ENCODE measurements at regions not wholly inside any gene's neighbourhood (a gene's known extent, or its start where the extent isn't known, plus 50 kb on each side); places are given as distances from the start of the nearest gene placed in this dataset.

GRCh38 chr3:124115956-124116355 lies 124.0 kb upstream of the ROPN1 start:
- 91 to 95% methylated on average over 1 of the region's 1 CpG for WGBS, 2 experiments
- Histone ChIP-seq H3K4me1 (ENCODE audit: control insufficient read depth, insufficient read depth, low read length) (no peaks in the 10 kb centered on the region), H3K27me3 (ENCODE audit: control insufficient read depth, insufficient read depth, low read length, poor library complexity, severe bottlenecking) (no peaks in the 10 kb centered on the region), H3K4me3 (ENCODE audit: insufficient read depth, low read depth, low read length) (no peak overlapping the region), H3K36me3 (ENCODE audit: control insufficient read depth, insufficient read depth, low read length) (no peaks in the 10 kb centered on the region), H3K9me3 (ENCODE audit: control insufficient read depth, low read length) (no peaks in the 10 kb centered on the region), H3K27ac (ENCODE audit: insufficient read depth, low read depth, low read length, poor library complexity, severe bottlenecking) (no peak overlapping the region)

GRCh38 chr3:124116906-124117305 lies 125.0 kb upstream of the ROPN1 start:
- Histone ChIP-seq H3K4me3 (ENCODE audit: insufficient read depth, low read depth, low read length) (no peak overlapping the region), H3K27ac (ENCODE audit: insufficient read depth, low read depth, low read length, poor library complexity, severe bottlenecking) (no peak overlapping the region), H3K27me3 (ENCODE audit: control insufficient read depth, insufficient read depth, low read length, poor library complexity, severe bottlenecking) (no peaks in the 10 kb centered on the region), H3K4me1 (ENCODE audit: control insufficient read depth, insufficient read depth, low read length) (no peaks in the 10 kb centered on the region), H3K36me3 (ENCODE audit: control insufficient read depth, insufficient read depth, low read length) (no peaks in the 10 kb centered on the region), H3K9me3 (ENCODE audit: control insufficient read depth, low read length) (no peaks in the 10 kb centered on the region)

GRCh38 chr3:124117486-124117885 lies 125.6 kb upstream of the ROPN1 start:
- no peak overlapping the region for H3K4me3 ChIP-seq (ENCODE audit: insufficient read depth, low read depth, low read length)
- H3K4me1 ChIP-seq (ENCODE audit: control insufficient read depth, insufficient read depth, low read length) = no peaks in the 10 kb centered on the region
- no peaks in the 10 kb centered on the region for H3K27me3 ChIP-seq (ENCODE audit: control insufficient read depth, insufficient read depth, low read length, poor library complexity, severe bottlenecking)
- no peaks in the 10 kb centered on the region for H3K36me3 ChIP-seq (ENCODE audit: control insufficient read depth, insufficient read depth, low read length)
- H3K9me3 ChIP-seq (ENCODE audit: control insufficient read depth, low read length) = no peaks in the 10 kb centered on the region
- WGBS, 2 experiments = 87 to 98% methylated on average over 3 of the region's 3 CpGs
- no peak overlapping the region for H3K27ac ChIP-seq (ENCODE audit: insufficient read depth, low read depth, low read length, poor library complexity, severe bottlenecking)

DNA sequence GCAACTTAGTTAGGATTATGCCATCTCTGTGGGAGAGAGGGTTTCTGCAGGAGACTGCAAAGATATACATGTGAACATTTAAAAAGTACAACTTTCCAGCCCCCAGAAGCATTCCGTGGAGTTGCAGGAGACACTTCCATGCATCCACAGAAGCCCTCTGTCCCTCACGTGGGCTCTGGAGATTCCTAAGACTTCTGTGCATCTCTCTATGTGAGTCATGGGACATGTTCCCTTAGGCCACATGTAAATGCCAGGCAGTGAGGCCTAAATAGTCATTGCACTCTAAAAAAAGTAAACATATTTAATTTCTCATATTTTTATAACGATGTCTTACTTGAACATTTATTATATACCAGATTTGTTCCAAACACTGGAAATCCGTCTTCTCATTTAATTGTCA lies 126.5 kb upstream of the ROPN1 start:
- H3K4me1 ChIP-seq (ENCODE audit: control insufficient read depth, insufficient read depth, low read length) = no peaks in the 10 kb centered on the region
- no peaks in the 10 kb centered on the region for H3K9me3 ChIP-seq (ENCODE audit: control insufficient read depth, low read length)
- H3K4me3 ChIP-seq (ENCODE audit: insufficient read depth, low read depth, low read length) = no peak overlapping the region
- H3K27ac ChIP-seq (ENCODE audit: insufficient read depth, low read depth, low read length, poor library complexity, severe bottlenecking) = no peak overlapping the region
- H3K27me3 ChIP-seq (ENCODE audit: control insufficient read depth, insufficient read depth, low read length, poor library complexity, severe bottlenecking) = no peaks in the 10 kb centered on the region
- no peaks in the 10 kb centered on the region for H3K36me3 ChIP-seq (ENCODE audit: control insufficient read depth, insufficient read depth, low read length)
- WGBS, 2 experiments = 93 to 96% methylated on average over 4 of the region's 4 CpGs

DNA sequence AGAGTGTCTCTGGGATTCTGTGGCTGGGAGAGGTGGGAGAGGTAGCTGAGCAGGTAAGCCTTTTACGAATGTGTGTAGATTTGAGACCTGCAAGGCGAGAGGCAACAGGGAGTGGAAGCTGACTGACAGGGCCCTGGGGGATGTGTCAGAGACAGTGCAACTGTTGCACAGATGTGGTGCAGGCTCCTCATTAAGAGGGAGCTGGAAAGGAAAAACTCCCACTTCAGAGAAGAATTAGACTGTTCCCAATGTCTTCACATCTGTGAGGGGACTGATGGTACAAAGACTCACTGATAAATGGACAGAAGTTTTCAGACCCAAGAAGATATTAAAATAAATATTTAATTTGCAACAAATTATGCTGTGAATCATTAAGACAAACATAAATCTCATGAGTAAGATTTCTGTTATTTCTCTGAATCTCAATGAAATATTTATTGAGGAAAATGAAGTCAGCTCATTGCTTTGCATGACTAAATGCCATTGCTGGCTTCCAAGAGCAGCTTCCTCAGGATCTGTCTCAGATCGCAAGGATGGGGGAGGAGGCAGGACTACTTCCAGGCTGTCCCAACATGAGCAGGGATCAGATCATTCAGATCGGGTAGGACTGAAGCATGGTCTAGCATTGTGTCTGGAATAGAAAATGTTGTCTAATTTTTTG lies 127.3 kb upstream of the ROPN1 start:
- Histone ChIP-seq H3K27me3 (ENCODE audit: control insufficient read depth, insufficient read depth, low read length, poor library complexity, severe bottlenecking) (no peaks in the 10 kb centered on the region), H3K9me3 (ENCODE audit: control insufficient read depth, low read length) (no peaks in the 10 kb centered on the region), H3K27ac (ENCODE audit: insufficient read depth, low read depth, low read length, poor library complexity, severe bottlenecking) (no peak overlapping the region), H3K4me1 (ENCODE audit: control insufficient read depth, insufficient read depth, low read length) (no peaks in the 10 kb centered on the region), H3K36me3 (ENCODE audit: control insufficient read depth, insufficient read depth, low read length) (no peaks in the 10 kb centered on the region), H3K4me3 (ENCODE audit: insufficient read depth, low read depth, low read length) (no peak overlapping the region)
- 90 to 92% methylated on average over 4 of the region's 4 CpGs for WGBS, 2 experiments

DNA sequence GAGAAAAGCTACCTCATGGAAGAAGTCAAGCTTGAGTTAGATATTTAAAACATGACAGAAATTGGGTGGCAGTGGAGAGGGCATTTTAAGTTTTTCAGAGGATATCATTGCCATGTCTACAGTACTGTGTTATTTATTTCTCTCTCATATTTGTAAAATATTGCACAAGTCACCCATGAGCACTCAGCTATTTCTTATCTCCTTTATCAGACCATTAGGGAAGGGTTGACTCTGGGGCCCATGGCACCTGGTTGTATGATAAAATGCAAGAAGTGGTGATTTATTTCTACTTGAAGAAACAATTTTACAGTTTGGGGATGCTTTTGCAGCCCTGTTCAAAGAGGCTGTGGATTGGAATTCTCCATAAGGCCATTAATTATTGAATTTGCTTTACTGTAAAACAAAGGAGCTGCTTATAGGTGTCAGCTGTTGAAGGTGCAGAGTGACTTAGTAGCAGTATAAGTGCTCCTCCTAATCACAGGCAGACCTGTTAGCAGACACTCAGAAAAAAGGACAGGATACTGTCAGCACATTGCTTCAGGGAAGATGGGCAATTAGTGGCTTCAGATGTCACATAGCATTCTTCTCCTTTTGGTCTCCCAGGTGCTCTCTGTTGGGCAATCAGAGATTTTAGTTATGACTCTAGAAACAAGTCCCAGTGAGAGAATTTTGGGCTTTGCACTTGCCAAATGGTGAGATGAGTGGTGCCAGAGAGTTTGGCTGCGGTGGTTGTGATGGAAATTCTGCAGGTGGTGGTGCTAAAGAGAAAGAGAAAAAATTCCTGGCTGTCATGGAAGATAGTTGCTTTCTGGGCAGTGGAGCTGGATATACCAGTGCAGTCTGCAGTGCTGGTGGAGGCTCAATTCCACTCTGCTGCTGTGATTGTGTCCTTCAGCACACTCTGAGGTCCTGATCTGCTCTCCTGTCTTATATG lies 129.7 kb upstream of the ROPN1 start:
- Histone ChIP-seq H3K4me1 (ENCODE audit: control insufficient read depth, insufficient read depth, low read length) (no peaks in the 10 kb centered on the region), H3K36me3 (ENCODE audit: control insufficient read depth, insufficient read depth, low read length) (no peaks in the 10 kb centered on the region), H3K27me3 (ENCODE audit: control insufficient read depth, insufficient read depth, low read length, poor library complexity, severe bottlenecking) (no peaks in the 10 kb centered on the region), H3K4me3 (ENCODE audit: insufficient read depth, low read depth, low read length) (no peak overlapping the region), H3K27ac (ENCODE audit: insufficient read depth, low read depth, low read length, poor library complexity, severe bottlenecking) (no peak overlapping the region), H3K9me3 (ENCODE audit: control insufficient read depth, low read length) (no peaks in the 10 kb centered on the region)
- WGBS, 2 experiments = 76 to 90% methylated on average over 1 of the region's 1 CpG

DNA sequence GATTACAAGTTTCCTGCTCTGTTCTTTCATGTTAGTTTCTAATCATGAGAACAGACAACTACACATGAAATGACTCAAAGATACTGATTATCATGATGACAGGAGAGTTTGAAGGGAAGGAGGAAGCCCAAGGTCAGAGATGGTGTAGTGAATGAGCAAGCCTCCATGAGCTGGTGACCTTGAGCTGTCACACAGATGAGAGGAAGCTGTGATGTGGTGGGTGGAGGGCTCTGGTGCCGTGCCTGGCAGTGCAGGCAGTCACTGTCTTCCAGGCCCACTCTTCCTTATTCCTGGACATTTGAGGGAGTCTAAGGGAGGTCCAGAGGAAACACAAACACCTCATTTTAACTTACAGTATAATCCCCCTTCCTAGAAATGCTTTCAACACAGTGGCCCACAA lies 133.4 kb upstream of the ROPN1 start:
- no peak overlapping the region for H3K27ac ChIP-seq (ENCODE audit: insufficient read depth, low read depth, low read length, poor library complexity, severe bottlenecking)
- no peak overlapping the region for H3K4me3 ChIP-seq (ENCODE audit: insufficient read depth, low read depth, low read length)
- H3K9me3 ChIP-seq (ENCODE audit: control insufficient read depth, low read length) = no peaks in the 10 kb centered on the region
- 84 to 100% methylated on average over 1 of the region's 1 CpG for WGBS, 2 experiments
- no peaks in the 10 kb centered on the region for H3K36me3 ChIP-seq (ENCODE audit: control insufficient read depth, insufficient read depth, low read length)
- no peaks in the 10 kb centered on the region for H3K4me1 ChIP-seq (ENCODE audit: control insufficient read depth, insufficient read depth, low read length)
- H3K27me3 ChIP-seq (ENCODE audit: control insufficient read depth, insufficient read depth, low read length, poor library complexity, severe bottlenecking) = no peaks in the 10 kb centered on the region

DNA sequence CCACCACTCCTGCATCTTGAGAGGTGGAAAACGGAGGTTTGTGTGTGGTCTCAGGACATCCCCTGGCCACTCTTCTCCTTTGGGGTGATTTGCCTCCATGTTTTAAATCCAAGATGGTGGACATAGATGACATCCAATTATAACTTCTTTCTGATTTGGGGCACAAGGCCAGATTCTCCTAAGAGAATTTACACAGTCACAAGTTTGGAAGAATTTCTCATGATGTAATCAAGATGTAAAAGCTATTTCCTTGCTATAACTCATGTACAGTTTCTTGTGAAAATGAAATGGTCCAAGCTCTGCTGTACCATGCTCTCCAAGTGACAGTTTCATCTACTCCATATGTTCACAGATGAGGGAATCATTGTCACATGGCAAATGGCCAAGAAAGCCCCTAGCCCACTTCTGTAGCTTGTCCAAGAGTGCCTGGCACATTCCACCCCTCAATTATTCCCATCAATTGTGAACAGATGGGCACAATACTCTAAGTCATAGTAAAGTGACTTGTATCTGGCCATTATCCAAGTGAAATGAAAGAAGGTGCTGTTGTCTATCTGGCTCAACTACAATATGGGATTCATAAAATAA lies 134.6 kb upstream of the ROPN1 start:
- H3K4me3 ChIP-seq (ENCODE audit: insufficient read depth, low read depth, low read length) = no peak overlapping the region
- 84 to 100% methylated on average over 1 of the region's 1 CpG for WGBS, 2 experiments
- no peaks in the 10 kb centered on the region for H3K36me3 ChIP-seq (ENCODE audit: control insufficient read depth, insufficient read depth, low read length)
- no peaks in the 10 kb centered on the region for H3K27me3 ChIP-seq (ENCODE audit: control insufficient read depth, insufficient read depth, low read length, poor library complexity, severe bottlenecking)
- H3K9me3 ChIP-seq (ENCODE audit: control insufficient read depth, low read length) = no peaks in the 10 kb centered on the region
- H3K4me1 ChIP-seq (ENCODE audit: control insufficient read depth, insufficient read depth, low read length) = no peaks in the 10 kb centered on the region
- no peak overlapping the region for H3K27ac ChIP-seq (ENCODE audit: insufficient read depth, low read depth, low read length, poor library complexity, severe bottlenecking)

GRCh38 chr3:124131158-124131557 lies 139.2 kb upstream of the ROPN1 start:
- Histone ChIP-seq H3K27ac (ENCODE audit: insufficient read depth, low read depth, low read length, poor library complexity, severe bottlenecking) (no peak overlapping the region), H3K36me3 (ENCODE audit: control insufficient read depth, insufficient read depth, low read length) (no peaks in the 10 kb centered on the region), H3K4me1 (ENCODE audit: control insufficient read depth, insufficient read depth, low read length) (no peaks in the 10 kb centered on the region), H3K9me3 (ENCODE audit: control insufficient read depth, low read length) (no peaks in the 10 kb centered on the region), H3K4me3 (ENCODE audit: insufficient read depth, low read depth, low read length) (no peak overlapping the region), H3K27me3 (ENCODE audit: control insufficient read depth, insufficient read depth, low read length, poor library complexity, severe bottlenecking) (no peaks in the 10 kb centered on the region)

GRCh38 chr3:124131580-124131979 lies 139.7 kb upstream of the ROPN1 start:
- Histone ChIP-seq H3K36me3 (ENCODE audit: control insufficient read depth, insufficient read depth, low read length) (no peaks in the 10 kb centered on the region), H3K27me3 (ENCODE audit: control insufficient read depth, insufficient read depth, low read length, poor library complexity, severe bottlenecking) (no peaks in the 10 kb centered on the region), H3K9me3 (ENCODE audit: control insufficient read depth, low read length) (no peaks in the 10 kb centered on the region), H3K4me1 (ENCODE audit: control insufficient read depth, insufficient read depth, low read length) (no peaks in the 10 kb centered on the region), H3K27ac (ENCODE audit: insufficient read depth, low read depth, low read length, poor library complexity, severe bottlenecking) (no peak overlapping the region), H3K4me3 (ENCODE audit: insufficient read depth, low read depth, low read length) (no peak overlapping the region)
- WGBS, 2 experiments = 90 to 91% methylated on average over 2 of the region's 2 CpGs
